ENCODE measurements at regions not wholly inside any gene's neighbourhood (a gene's known extent, or its start where the extent isn't known, plus 50 kb on each side); places are given as distances from the start of the nearest gene placed in this dataset.

- TF ChIP-seq CTCF (IDR thresholded peaks at IDR 0.05): no peak
- TF ChIP-seq EP300 (IDR thresholded peaks at IDR 0.05): no peak
- no peak for TF ChIP-seq POLR2A (IDR thresholded peaks at IDR 0.05)
- TF ChIP-seq POLR2AphosphoS5 (IDR thresholded peaks at IDR 0.05): no peak
- WGBS, 2 donors: 91 to 98% methylated on average over 1 of the region's 1 CpG
- no peak overlapping the region for H3K4me3 ChIP-seq
- no peak for DNase-seq
- H3K27ac ChIP-seq: no peak overlapping the region
- no peaks in the 10 kb centered on the region for H3K27me3 ChIP-seq
- peaks cover 0 to 50% (median 39%) of the 10 kb centered on the region in 4 donors for H3K4me1 ChIP-seq
- intact Hi-C loops (cut with DNase I): no loop called here
- H3K36me3 ChIP-seq: no peaks in the 10 kb centered on the region
- no peaks in the 10 kb centered on the region for H3K9me3 ChIP-seq
Observed at GRCh38 chr7:25307624-25308023, 79.3 kb upstream of the NPVF start.

- no peak for TF ChIP-seq EP300 (IDR thresholded peaks at IDR 0.05)
- TF ChIP-seq POLR2A (IDR thresholded peaks at IDR 0.05): no peak
- TF ChIP-seq POLR2AphosphoS5 (IDR thresholded peaks at IDR 0.05): no peak
- no peak for TF ChIP-seq CTCF (IDR thresholded peaks at IDR 0.05)
- no peaks in the 10 kb centered on the region for H3K9me3 ChIP-seq
- 85% methylated on average over 4 of the region's 4 CpGs for WGBS, 2 donors
- H3K4me3 ChIP-seq: no peak overlapping the region
- no peak for DNase-seq
- no peaks in the 10 kb centered on the region for H3K27me3 ChIP-seq
- intact Hi-C loops (cut with DNase I): no loop called here
- peaks cover 0 to 46% (median 35%) of the 10 kb centered on the region in 4 donors for H3K4me1 ChIP-seq
- H3K27ac ChIP-seq: peak overlapping the region in 2 of 4 donors; percentile 3 to 25
- no peaks in the 10 kb centered on the region for H3K36me3 ChIP-seq
Observed at GRCh38 chr7:25308246-25308645, 80.0 kb upstream of the NPVF start.

- Histone ChIP-seq H3K27ac (peak overlapping the region in 2 of 4 donors; percentile 3 to 25), H3K4me3 (no peak overlapping the region), H3K9me3 (no peaks in the 10 kb centered on the region), H3K27me3 (no peaks in the 10 kb centered on the region), H3K36me3 (no peaks in the 10 kb centered on the region), H3K4me1 (peaks cover 0 to 38% (median 27%) of the 10 kb centered on the region in 4 donors)
- WGBS, 2 donors: 22 to 55% methylated on average over 6 of the region's 6 CpGs
- no peak for TF ChIP-seq POLR2A (IDR thresholded peaks at IDR 0.05)
- peak in 2 of 4 donors; percentile 49 to 52 for TF ChIP-seq POLR2AphosphoS5 (IDR thresholded peaks at IDR 0.05)
- intact Hi-C loops (cut with DNase I): no loop called here
- DNase-seq: no peak
Observed at GRCh38 chr7:25308906-25309705, 80.8 kb upstream of the NPVF start.

- H3K36me3 ChIP-seq: no peaks in the 10 kb centered on the region
- H3K9me3 ChIP-seq: no peaks in the 10 kb centered on the region
- intact Hi-C loops (cut with DNase I): no loop called here
- no peak overlapping the region for H3K4me3 ChIP-seq
- H3K4me1 ChIP-seq: peaks cover 0 to 31% (median 25%) of the 10 kb centered on the region in 4 donors
- H3K27ac ChIP-seq: no peak overlapping the region
- DNase-seq: no peak
- H3K27me3 ChIP-seq: no peaks in the 10 kb centered on the region
- TF ChIP-seq POLR2AphosphoS5 (IDR thresholded peaks at IDR 0.05) (no peak), POLR2A (IDR thresholded peaks at IDR 0.05) (no peak), CTCF (IDR thresholded peaks at IDR 0.05) (no peak), EP300 (IDR thresholded peaks at IDR 0.05) (no peak)
Observed at GRCh38 chr7:25310896-25311295, 82.6 kb upstream of the NPVF start.

- TF ChIP-seq EP300 (IDR thresholded peaks at IDR 0.05) (no peak), POLR2AphosphoS5 (IDR thresholded peaks at IDR 0.05) (no peak)
- Histone ChIP-seq H3K27ac (no peak overlapping the region), H3K36me3 (no peaks in the 10 kb centered on the region), H3K4me1 (peaks cover 0 to 31% (median 23%) of the 10 kb centered on the region in 4 donors), H3K4me3 (no peak overlapping the region), H3K9me3 (no peaks in the 10 kb centered on the region), H3K27me3 (no peaks in the 10 kb centered on the region)
- WGBS, 2 donors: 87 to 90% methylated on average over 1 of the region's 1 CpG
- intact Hi-C loops (cut with DNase I): no loop called here
- no peak for DNase-seq
Observed at GRCh38 chr7:25311346-25311745, 83.1 kb upstream of the NPVF start.

Data from sigmoid colon (tissue), 6 donors.